G401.6 (cell line): ENCODE measurements at regions not wholly inside any gene's neighbourhood (a gene's known extent, or its start where the extent isn't known, plus 50 kb on each side); places are given as distances from the start of the nearest gene placed in this dataset.
A peak's percentile ranks its signal among the peaks of the same experiment; 100 is the strongest.

Experiments used
- FAIRE-seq: peaks from 2 replicates; lab custom pipeline; 2012; peaks lifted over from hg19 to GRCh38; lab: Jason Lieb, UNC

GRCh38 chr4:41859087-41859486 lies 76.1 kb upstream of the TMEM33 start:
- no peak for FAIRE-seq

- no peak for FAIRE-seq
Measured at GRCh38 chr4:41857226-41857641, 78.0 kb upstream of the TMEM33 start.

GRCh38 chr4:41856797-41857196 lies 78.4 kb upstream of the TMEM33 start:
- FAIRE-seq, result peak; percentile 8

GRCh38 chr4:41853973-41854372 lies 81.3 kb upstream of the TMEM33 start:
- FAIRE-seq, result no peak

- FAIRE-seq, result no peak
Measured at GRCh38 chr4:41852229-41852628, 83.0 kb upstream of the TMEM33 start.

GRCh38 chr4:41851621-41852020 lies 83.6 kb upstream of the TMEM33 start:
- no peak for FAIRE-seq

GRCh38 chr4:41844327-41844726 lies 90.9 kb upstream of the TMEM33 start:
- FAIRE-seq, result no peak

GRCh38 chr4:41839916-41840854 lies 91.7 kb upstream of the PHOX2B start:
- no peak for FAIRE-seq

- FAIRE-seq, result no peak
Measured at GRCh38 chr4:41838590-41838989, 90.1 kb upstream of the PHOX2B start.

GRCh38 chr4:41835321-41835995 lies 86.9 kb upstream of the PHOX2B start:
- FAIRE-seq, result no peak

GRCh38 chr4:41832961-41833360 lies 84.4 kb upstream of the PHOX2B start:
- no peak for FAIRE-seq

GRCh38 chr4:41822325-41822724 lies 73.8 kb upstream of the PHOX2B start:
- FAIRE-seq, result no peak

GRCh38 chr4:41820473-41820872 lies 71.9 kb upstream of the PHOX2B start:
- FAIRE-seq, result no peak

GRCh38 chr4:41819621-41820020 lies 71.1 kb upstream of the PHOX2B start:
- FAIRE-seq, result no peak

GRCh38 chr4:41815473-41815872 lies 66.9 kb upstream of the PHOX2B start:
- no peak for FAIRE-seq

GRCh38 chr4:41814565-41814964 lies 66.0 kb upstream of the PHOX2B start:
- FAIRE-seq, result no peak

GRCh38 chr4:41806807-41807206 lies 58.3 kb upstream of the PHOX2B start:
- FAIRE-seq, result no peak

- FAIRE-seq, result no peak
Measured at GRCh38 chr4:41802590-41802989, 54.1 kb upstream of the PHOX2B start.

GRCh38 chr4:41799126-41799525 lies 50.6 kb upstream of the PHOX2B start:
- no peak for FAIRE-seq
